Fibroblast of the aortic adventitia (primary cell): ENCODE measurements at regions not wholly inside any gene's neighbourhood (a gene's known extent, or its start where the extent isn't known, plus 50 kb on each side); places are given as distances from the start of the nearest gene placed in this dataset.

ENCODE experiments used
- DNase-seq: peaks from one replicate; pipeline ENCODE4 v3.0.0-alpha.2; 2010; ENCODE audit warnings: low read depth
- H3K4me3 ChIP-seq: 2 replicates; pipeline ENCODE4 v1.5.1; 2011; ENCODE audit warnings: low read depth, mild to moderate bottlenecking, control low read depth, low read length, moderate library complexity
- TF ChIP-seq, protein P1 (sequence below): IDR thresholded peaks from 2 replicates; pipeline ENCODE4 v1.5.1; 2011; ENCODE audit warnings: mild to moderate bottlenecking, low read length, control low read depth, inconsistent platforms; ENCODE audit not compliant: insufficient read depth

DNA sequence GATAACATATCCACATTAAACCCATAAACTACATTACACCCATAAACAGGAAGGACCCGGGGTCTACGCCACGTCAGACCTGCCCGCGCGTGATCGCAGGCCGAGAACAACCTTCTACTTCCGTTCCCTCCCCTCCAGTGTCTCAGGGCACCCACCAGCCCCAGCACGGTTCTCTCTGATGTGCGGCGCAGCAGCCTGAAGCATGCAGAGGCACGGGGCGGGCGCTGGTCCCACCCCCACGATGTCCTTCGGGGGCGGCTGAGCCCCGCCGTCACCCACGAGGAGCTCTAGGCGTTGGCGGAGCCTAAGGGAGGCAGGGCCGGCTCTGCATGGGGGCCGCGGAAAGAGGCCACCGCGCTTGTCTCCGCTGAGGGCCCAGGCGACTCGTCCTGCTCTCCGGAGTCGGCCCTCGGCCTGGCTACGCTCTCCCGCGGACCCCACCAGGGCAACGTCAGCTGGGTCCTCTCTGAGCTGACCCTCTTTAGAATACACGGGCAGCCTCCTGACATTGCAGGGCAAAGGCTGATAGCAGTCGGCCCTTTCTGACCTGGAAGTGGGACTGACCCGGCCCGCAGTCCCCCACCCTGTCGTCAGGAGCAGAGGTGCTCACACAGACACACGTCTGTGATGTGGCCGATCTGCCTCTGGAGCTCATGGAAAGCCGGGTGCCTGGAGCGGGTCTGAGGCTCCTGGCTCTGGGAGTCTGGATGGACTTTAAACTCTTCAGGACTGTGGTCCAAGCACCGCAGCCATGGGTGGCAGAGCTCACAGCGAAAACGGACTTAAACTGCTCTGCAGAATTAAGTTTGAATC, 65.6 kb upstream of the ADGRA1 start:
- TF ChIP-seq, protein P1, sequence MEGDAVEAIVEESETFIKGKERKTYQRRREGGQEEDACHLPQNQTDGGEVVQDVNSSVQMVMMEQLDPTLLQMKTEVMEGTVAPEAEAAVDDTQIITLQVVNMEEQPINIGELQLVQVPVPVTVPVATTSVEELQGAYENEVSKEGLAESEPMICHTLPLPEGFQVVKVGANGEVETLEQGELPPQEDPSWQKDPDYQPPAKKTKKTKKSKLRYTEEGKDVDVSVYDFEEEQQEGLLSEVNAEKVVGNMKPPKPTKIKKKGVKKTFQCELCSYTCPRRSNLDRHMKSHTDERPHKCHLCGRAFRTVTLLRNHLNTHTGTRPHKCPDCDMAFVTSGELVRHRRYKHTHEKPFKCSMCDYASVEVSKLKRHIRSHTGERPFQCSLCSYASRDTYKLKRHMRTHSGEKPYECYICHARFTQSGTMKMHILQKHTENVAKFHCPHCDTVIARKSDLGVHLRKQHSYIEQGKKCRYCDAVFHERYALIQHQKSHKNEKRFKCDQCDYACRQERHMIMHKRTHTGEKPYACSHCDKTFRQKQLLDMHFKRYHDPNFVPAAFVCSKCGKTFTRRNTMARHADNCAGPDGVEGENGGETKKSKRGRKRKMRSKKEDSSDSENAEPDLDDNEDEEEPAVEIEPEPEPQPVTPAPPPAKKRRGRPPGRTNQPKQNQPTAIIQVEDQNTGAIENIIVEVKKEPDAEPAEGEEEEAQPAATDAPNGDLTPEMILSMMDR: no peak
- no peak overlapping the region for H3K4me3 ChIP-seq
- DNase-seq: no peak

DNA sequence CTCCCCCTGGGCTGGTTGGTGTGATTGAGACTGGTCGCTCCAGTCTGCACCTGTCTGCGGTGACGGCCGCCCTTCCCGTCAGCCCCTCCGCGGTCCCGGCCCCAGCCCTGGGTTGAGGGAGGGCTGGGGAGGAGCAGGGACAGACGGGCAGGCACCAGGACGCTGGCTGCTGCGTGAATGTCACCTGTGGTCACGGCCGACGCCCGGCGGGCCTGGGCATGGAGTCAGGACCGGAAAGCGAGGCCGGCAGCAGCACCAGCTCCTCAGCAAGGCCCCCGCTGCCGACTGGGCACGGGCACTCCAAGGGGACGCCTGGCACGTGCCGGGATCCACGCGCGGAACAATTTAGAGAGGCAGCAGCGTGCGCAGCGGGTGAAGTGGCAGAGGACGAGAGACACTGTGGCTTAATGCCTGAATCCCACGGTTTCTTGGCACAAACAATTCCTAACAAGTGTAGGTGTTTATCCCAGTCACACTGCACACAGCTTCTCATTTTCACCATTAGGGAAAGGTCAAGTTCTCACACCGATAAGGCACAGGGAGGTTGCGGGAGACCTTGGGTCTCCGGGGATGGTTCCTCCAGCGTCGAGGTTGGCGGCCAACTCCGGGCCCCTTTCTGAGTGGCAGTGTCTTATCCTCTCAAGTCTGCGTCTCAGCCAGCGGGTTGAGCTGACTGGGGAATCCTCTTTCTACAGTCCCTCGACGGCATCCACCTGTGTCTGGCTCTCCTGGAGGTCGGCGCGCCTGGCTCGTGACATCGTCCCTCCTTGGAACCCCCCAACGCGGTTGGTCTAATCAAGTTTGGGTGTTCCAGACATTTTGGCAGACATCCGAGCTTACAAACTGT, 66.4 kb upstream of the ADGRA1 start:
- TF ChIP-seq, protein P1: no peak
- H3K4me3 ChIP-seq: no peak overlapping the region
- no peak for DNase-seq

DNA sequence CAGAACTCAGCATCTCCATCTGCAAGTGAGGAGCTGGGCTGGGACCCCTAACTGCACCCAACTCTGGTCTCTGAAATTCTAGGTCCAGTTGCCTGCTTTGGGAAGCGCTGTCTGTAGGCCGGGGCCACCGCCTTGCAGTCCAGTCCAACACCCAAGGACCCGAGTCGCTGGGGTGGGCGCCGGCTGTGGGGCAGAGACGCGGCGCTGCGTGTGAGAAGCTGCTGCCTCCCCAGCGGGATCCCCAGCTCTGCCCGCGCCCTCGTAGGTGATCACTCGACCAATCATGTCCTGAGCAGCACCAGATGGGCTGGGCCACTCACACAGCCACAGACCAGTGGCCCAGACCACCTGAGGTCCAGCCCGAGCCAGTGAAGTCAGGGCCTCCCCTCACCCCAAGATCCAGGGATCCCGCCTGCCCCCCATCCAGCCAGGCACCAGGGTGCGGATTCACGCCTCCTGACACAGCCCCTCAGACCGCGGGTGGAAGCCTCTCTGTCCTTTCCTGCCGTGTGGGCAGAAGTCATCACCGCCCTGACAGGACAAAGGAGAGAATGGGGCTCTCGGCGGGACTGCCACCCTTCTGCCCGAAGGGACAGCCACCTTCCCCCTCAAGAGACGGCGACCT, 67.4 kb upstream of the ADGRA1 start:
- H3K4me3 ChIP-seq: no peak overlapping the region
- no peak for DNase-seq
- TF ChIP-seq, protein P1: no peak

DNA sequence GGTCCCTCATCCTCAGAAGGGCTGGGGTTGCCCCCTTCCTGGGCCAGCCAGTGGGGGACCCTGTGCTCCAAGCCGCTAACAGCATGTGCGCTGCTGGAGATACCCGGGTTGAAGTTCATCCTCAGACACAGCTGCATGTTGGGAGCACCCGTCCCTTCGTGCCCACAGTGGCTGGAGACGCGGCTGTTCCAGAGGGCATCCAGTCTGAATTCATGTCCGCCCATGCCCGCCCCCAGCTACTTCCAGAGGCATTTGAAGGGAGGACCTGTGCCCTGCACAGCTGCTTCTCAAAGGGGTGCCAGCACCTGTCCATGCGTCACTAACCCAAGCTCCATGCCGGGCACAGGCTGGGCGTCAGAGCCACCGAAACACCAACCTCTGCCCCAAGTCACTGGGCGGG, 68.1 kb upstream of the ADGRA1 start:
- TF ChIP-seq, protein P1: no peak
- no peak for DNase-seq
- H3K4me3 ChIP-seq: no peak overlapping the region

DNA sequence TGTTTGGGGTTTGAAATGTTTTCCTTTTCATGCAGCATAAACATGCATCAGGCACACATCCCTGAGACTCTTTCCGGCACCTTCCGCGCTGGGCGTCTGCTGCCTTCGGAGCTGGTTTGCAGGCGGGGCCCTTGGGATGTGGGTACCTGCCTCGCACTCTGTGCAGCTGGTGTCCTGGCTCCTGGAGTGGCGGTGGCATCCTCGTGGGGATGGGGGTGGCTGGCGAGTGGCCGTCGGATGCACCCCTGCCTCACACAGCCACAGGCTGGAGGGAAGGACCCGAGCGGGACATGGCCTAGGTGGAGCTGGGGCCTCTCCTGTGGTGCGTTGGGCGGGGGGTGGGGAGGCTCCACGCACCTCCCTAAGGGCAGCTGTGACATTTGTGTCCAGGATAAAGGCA, 68.5 kb upstream of the ADGRA1 start:
- TF ChIP-seq, protein P1: no peak
- H3K4me3 ChIP-seq: no peak overlapping the region
- DNase-seq: no peak

DNA sequence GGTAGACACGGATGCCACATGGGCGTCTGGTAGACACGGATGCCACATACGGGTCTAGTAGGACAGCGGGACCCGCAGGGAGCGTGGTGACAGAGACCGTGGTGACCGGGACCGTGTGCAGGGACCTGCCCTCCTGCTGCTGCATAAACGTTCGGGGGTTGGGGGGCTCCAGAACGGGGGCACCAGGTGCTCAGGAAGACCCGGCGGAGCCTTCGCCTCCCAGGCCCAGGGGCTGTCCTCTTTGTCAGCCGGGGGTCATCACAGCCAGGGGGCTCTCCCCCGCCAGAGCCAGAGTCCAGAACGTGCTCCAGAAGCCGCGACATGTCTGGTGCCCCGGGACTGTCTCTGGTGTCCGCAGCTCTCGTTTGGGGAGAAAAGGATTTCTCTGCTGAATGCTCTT, 69.2 kb upstream of the ADGRA1 start:
- TF ChIP-seq, protein P1: no peak

More for the DNA sequence above, 69.2 kb upstream of the ADGRA1 start:
- DNase-seq: no peak
- H3K4me3 ChIP-seq: no peak overlapping the region
